Small intestine (tissue), 7 donors: ENCODE measurements at regions not wholly inside any gene's neighbourhood (a gene's known extent, or its start where the extent isn't known, plus 50 kb on each side); places are given as distances from the start of the nearest gene placed in this dataset.

ENCODE experiments used
- DNase-seq, 2 donors: peaks; one replicate each; pipeline versions ENCODE4 v3.0.0 to v3.0.0-alpha.2; 2013
- FAIRE-seq: peaks from 2 replicates; lab custom pipeline; 2012; peaks lifted over from hg19 to GRCh38; lab: Jason Lieb, UNC
- H3K27ac ChIP-seq, 3 donors: one replicate each; pipeline ENCODE4 v1.5.1; 2013; ENCODE audit warnings: low read length in 2 of 3, mild to moderate bottlenecking in 2 of 3, control low read depth in 1 of 3, inconsistent platforms in 1 of 3, low read depth in 1 of 3, moderate library complexity in 1 of 3
- H3K27me3 ChIP-seq, 3 donors: one replicate each; pipeline ENCODE4 v1.6.1; 2013; ENCODE audit warnings: low read length in 3 of 3, inconsistent platforms in 1 of 3; ENCODE audit not compliant: control insufficient read depth in 3 of 3, insufficient read depth in 3 of 3
- H3K36me3 ChIP-seq, 3 donors: one replicate each; pipeline ENCODE4 v1.6.1; 2013; ENCODE audit warnings: low read length in 3 of 3, inconsistent platforms in 1 of 3, low read depth in 1 of 3, mild to moderate bottlenecking in 1 of 3, moderate library complexity in 1 of 3; ENCODE audit not compliant: control insufficient read depth in 3 of 3, insufficient read depth in 2 of 3
- H3K4me1 ChIP-seq, 3 donors: one replicate each; pipeline ENCODE4 v1.6.1; 2013; ENCODE audit warnings: low read length in 2 of 3, inconsistent platforms in 1 of 3, low read depth in 1 of 3, mild to moderate bottlenecking in 1 of 3, moderate library complexity in 1 of 3; ENCODE audit not compliant: control insufficient read depth in 3 of 3, insufficient read depth in 2 of 3
- H3K4me3 ChIP-seq, 3 donors: one replicate each; pipeline ENCODE4 v1.5.1; 2013; ENCODE audit warnings: low read length in 3 of 3, control low read depth in 1 of 3, inconsistent platforms in 1 of 3, low read depth in 1 of 3, mild to moderate bottlenecking in 1 of 3, moderate library complexity in 1 of 3
- H3K9me3 ChIP-seq, 2 donors: one replicate each; pipeline ENCODE4 v1.6.1; 2013; ENCODE audit warnings: low read depth in 1 of 2, low read length in 1 of 2; ENCODE audit not compliant: control insufficient read depth in 2 of 2, insufficient read depth in 1 of 2
- WGBS, 3 donors: extraction: QIAGEN DNeasy Blood & Tissue Kit; methylation state at CpG; one replicate each; pipeline ENCODE4 v1.1.7; 2013; 5-methylcytosine and 5-hydroxymethylcytosine counted together
- donor health status: healthy with polysubstance abuse.
- donor health status: control.
- donor health status: control.
- donor health status: Bipolar disorder and iron deficiency.
- donor health status: healthy.

DNA sequence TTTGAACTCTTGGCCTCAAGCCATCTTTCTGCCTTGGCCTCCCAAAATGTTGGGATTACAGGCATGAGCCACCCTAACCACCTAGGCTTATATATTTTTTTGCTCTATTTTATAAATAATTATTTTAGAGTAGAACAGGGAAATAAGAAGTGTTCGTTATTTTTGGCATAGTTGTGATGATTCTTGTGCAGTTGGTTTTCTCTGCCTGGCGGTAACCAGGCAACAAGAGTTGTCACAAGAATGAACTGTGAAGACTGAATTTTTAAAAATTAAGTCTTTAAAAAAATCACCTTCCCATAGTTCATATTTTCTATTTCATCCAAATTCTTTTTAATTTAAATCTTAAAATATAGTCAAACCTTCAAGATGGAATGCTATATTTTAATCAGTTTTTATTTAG lies 310.2 kb downstream of the ARL6IP6 start:
- WGBS, 3 donors, result 85 to 92% (median 89%) methylated on average over 2 of the region's 2 CpGs
- FAIRE-seq, result no peak
- no peak for DNase-seq
- peaks cover 0 to 2% (median 0%) of the 10 kb centered on the region in 3 donors for H3K27me3 ChIP-seq
- H3K9me3 ChIP-seq, result peaks cover 0 to 6% of the 10 kb centered on the region in 2 donors
- no peak overlapping the region for H3K27ac ChIP-seq
- H3K4me3 ChIP-seq, result no peak overlapping the region
- no peaks in the 10 kb centered on the region for H3K4me1 ChIP-seq
- no peaks in the 10 kb centered on the region for H3K36me3 ChIP-seq

DNA sequence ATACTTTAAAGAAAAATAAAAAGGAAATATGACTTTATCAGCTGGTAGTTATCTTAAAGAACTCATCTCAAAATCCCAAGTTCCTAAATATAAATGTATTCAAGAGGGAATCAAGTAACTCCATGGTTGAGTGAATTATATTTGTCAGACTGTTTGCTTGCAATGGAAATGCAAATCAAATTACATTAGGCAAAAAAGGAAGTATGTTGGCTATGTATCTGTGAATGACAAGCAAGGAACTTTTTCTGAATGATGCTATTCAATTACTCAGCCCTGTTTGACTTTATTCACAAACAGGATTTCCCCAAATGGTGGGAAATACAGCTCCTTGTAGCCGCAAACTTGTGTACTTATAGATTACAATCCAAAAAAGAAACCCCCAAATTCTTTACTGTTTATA lies 309.1 kb downstream of the ARL6IP6 start:
- Histone ChIP-seq H3K36me3 (no peaks in the 10 kb centered on the region), H3K4me1 (no peaks in the 10 kb centered on the region), H3K9me3 (no peaks in the 10 kb centered on the region), H3K4me3 (no peak overlapping the region), H3K27ac (no peak overlapping the region), H3K27me3 (peaks cover 0 to 2% (median 0%) of the 10 kb centered on the region in 3 donors)
- FAIRE-seq (no peak), DNase-seq (no peak)
- 75 to 82% (median 81%) methylated on average over 1 of the region's 1 CpG for WGBS, 3 donors

DNA sequence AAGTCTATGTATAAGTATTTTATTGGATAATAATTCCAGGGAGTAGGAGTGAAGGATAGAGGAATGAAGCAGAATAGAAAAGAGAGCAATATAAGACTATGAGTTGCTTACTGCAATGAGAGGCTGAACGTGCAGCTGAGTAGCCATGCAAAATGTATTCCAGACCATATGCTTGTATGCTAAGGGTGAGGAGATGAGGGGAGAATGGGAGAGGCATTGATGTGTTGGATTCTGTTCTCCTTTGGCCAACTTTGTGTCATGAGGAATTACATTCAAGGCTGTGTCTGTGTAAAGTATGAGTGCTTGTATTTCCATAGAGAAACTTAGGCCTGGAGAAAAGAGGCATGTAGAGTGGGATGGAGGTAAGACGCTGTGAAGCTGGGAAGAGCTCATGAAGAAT lies 301.8 kb downstream of the ARL6IP6 start:
- WGBS, 3 donors, result 77 to 83% (median 81%) methylated on average over 2 of the region's 2 CpGs
- no peaks in the 10 kb centered on the region for H3K36me3 ChIP-seq
- no peaks in the 10 kb centered on the region for H3K4me1 ChIP-seq
- no peak overlapping the region for H3K27ac ChIP-seq
- no peak for FAIRE-seq
- DNase-seq, result no peak
- peaks cover 0 to 12% of the 10 kb centered on the region in 2 donors for H3K9me3 ChIP-seq
- no peak overlapping the region for H3K4me3 ChIP-seq
- no peaks in the 10 kb centered on the region for H3K27me3 ChIP-seq

DNA sequence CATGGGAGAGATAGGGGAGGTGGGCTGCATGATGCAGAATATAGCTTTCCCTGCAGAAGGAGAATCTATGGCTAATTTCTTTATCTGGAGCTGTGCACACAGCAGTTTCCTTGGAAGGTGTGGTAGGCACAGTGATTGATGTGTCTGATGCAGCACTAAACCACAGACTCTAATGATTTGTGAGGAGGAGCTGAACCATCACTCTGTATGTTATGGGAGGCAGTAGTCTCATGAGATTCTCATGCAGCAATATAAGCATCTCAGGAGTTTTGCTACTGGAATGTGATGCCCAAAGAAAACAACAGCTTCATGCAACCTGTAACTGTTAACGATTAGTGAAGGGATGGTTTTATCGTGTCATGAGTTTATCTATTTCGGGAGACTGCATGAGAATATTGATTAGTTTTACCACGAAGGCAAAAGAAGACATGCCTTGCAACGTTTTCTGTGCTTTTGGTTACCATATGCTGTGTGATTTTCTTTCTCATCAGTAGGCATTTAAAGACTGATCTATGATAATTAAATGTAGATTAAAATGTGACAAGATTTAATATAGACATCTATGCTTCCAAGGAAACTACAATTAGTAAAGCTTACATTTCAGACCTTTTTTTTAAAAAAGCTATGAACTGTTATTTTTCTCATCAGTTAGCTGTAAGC lies 286.8 kb downstream of the ARL6IP6 start:
- Histone ChIP-seq H3K4me3 (no peak overlapping the region), H3K9me3 (no peaks in the 10 kb centered on the region), H3K27me3 (no peaks in the 10 kb centered on the region), H3K27ac (no peak overlapping the region), H3K36me3 (no peaks in the 10 kb centered on the region), H3K4me1 (no peaks in the 10 kb centered on the region)
- 36 to 64% (median 54%) methylated on average over 5 of the region's 5 CpGs for WGBS, 3 donors
- FAIRE-seq (no peak), DNase-seq (no peak)

DNA sequence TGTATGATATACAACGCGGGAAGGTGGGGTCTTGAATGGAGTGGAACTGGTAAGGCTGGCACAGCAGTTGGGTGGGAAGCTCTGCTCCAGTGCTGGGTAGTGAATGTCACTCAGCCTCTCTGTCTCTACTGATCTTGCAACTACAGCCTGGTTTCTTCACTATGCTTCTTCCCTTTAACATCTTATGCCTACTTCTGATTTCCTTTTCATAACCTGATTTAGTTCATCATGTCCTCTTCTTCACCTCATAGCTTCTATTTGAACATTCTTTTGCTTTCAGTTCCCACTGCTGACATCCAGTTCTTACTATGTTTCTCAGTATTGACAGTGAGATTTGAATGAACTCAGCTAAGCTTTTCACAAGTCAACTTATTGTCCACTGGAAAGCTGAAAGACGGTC lies 286.2 kb downstream of the ARL6IP6 start:
- no peaks in the 10 kb centered on the region for H3K27me3 ChIP-seq
- DNase-seq (no peak), FAIRE-seq (no peak)
- H3K4me1 ChIP-seq, result no peaks in the 10 kb centered on the region
- no peaks in the 10 kb centered on the region for H3K9me3 ChIP-seq
- H3K4me3 ChIP-seq, result no peak overlapping the region
- H3K27ac ChIP-seq, result no peak overlapping the region
- 87 to 90% (median 87%) methylated on average over 3 of the region's 3 CpGs for WGBS, 3 donors
- no peaks in the 10 kb centered on the region for H3K36me3 ChIP-seq

DNA sequence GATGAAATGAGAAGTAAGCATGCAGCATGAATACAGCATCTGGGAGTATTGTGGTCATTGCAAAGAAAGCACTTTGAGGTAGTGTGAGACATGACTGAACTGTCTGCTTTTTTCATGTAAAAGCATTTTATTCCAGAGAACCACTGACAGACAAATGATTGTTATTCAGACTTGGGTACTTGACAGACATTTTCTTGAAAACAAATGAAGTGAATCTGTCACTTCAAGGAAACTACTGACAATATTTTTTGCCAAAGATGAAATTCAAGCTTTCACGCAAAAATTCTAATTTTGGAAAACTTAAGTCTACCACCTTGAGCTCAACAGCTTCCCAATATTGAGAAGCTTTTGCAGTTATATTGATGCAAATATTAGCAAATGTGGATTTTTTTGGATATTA lies 255.7 kb downstream of the ARL6IP6 start:
- no peaks in the 10 kb centered on the region for H3K27me3 ChIP-seq
- H3K36me3 ChIP-seq, result no peaks in the 10 kb centered on the region
- H3K9me3 ChIP-seq, result peaks cover 0 to 14% of the 10 kb centered on the region in 2 donors
- no peak for DNase-seq
- H3K4me1 ChIP-seq, result no peaks in the 10 kb centered on the region
- 0 to 71% (median 0%) methylated on average over 1 of the region's 1 CpG for WGBS, 3 donors
- no peak overlapping the region for H3K27ac ChIP-seq
- FAIRE-seq, result no peak
- H3K4me3 ChIP-seq, result no peak overlapping the region

DNA sequence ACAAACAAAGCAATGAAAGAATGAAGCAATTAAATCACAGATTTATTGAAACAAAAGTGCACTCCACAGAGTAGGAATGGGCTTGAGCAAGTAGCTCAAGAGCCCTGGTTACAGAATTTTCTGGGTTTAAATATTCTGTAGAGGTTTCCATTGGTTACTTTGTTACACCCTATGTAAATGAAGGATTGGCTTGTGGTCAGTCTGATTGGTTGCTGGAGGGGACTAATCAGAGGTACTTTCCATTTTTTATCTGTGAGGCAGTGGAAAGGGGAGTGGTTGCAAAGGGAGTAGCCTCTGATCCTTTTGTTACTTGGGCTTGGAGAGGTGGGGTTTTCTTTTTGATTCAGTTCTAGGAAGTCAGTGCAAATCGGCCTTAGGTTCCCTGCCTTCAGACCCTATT lies 253.3 kb downstream of the ARL6IP6 start:
- FAIRE-seq, result no peak
- Histone ChIP-seq H3K36me3 (no peaks in the 10 kb centered on the region), H3K4me3 (no peak overlapping the region), H3K9me3 (peaks cover 0 to 32% of the 10 kb centered on the region in 2 donors), H3K4me1 (no peaks in the 10 kb centered on the region), H3K27ac (no peak overlapping the region), H3K27me3 (no peaks in the 10 kb centered on the region)
- no peak for DNase-seq
- 64 to 90% (median 79%) methylated on average over 1 of the region's 1 CpG for WGBS, 3 donors

DNA sequence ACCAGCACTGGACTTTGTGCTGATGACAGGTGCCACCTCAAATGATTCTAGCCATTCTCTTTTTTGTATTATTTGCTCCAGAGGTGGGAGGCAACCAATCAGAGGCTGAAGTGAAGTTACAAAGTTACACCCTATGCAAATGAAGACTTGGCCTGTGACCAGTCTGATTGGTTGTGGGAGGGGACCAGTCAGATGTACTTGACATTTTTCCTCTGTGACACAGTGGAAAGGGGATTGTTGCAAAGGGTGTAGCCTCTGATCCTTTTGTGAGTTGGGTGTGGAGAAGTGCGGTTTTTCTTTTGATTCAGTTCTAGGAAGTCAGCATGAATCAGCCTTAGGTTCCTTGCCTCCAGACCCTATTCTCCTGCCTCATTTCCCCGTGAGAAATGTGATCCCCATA lies 244.0 kb downstream of the ARL6IP6 start:
- H3K27me3 ChIP-seq, result no peaks in the 10 kb centered on the region
- no peaks in the 10 kb centered on the region for H3K36me3 ChIP-seq
- no peak overlapping the region for H3K27ac ChIP-seq
- FAIRE-seq (no peak), DNase-seq (no peak)
- no peaks in the 10 kb centered on the region for H3K4me1 ChIP-seq
- WGBS, 3 donors, result 58 to 83% (median 60%) methylated on average over 2 of the region's 2 CpGs
- H3K9me3 ChIP-seq, result peaks cover 0 to 9% of the 10 kb centered on the region in 2 donors
- no peak overlapping the region for H3K4me3 ChIP-seq

DNA sequence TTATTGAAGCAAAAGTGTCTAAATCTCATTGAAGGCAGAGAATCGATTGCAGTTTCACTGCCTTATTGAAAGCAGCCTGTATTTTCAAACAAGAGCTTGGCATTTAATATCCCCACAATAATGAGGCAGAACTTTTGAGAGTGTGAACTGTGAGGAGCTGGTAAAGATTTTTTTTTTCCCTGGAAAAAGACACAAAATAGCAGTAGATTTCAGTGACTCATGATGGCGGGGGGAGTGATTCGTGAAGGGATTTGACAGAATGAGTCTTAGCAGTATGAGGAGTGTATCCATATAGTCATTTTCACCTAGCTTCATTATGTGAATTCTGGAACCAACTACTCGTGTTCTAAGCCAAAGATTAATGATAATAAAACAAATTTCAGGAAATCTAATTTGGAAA lies 242.9 kb downstream of the ARL6IP6 start:
- Histone ChIP-seq H3K27ac (no peak overlapping the region), H3K36me3 (no peaks in the 10 kb centered on the region), H3K9me3 (no peaks in the 10 kb centered on the region), H3K27me3 (no peaks in the 10 kb centered on the region), H3K4me3 (no peak overlapping the region), H3K4me1 (no peaks in the 10 kb centered on the region)
- FAIRE-seq (no peak), DNase-seq (no peak)
- WGBS, 3 donors, result 71 to 73% (median 73%) methylated on average over 4 of the region's 4 CpGs
